IPS-20b (cell line): ENCODE measurements at regions not wholly inside any gene's neighbourhood (a gene's known extent, or its start where the extent isn't known, plus 50 kb on each side); places are given as distances from the start of the nearest gene placed in this dataset.

Experiments
- H3K27ac ChIP-seq: one replicate; pipeline ENCODE4 v1.5.1; 2013; ENCODE audit warnings: low read length
- H3K27me3 ChIP-seq: 2 replicates; pipeline ENCODE4 v1.6.1; 2013; ENCODE audit warnings: mild to moderate bottlenecking, low read length, inconsistent platforms; ENCODE audit not compliant: insufficient read depth
- H3K36me3 ChIP-seq: 2 replicates; pipeline ENCODE4 v1.6.1; 2013; ENCODE audit warnings: low read depth, mild to moderate bottlenecking, inconsistent platforms, low read length, moderate library complexity; ENCODE audit not compliant: insufficient read depth
- H3K4me1 ChIP-seq: 2 replicates; pipeline ENCODE4 v1.6.1; 2013; ENCODE audit warnings: mild to moderate bottlenecking, control low read depth, inconsistent platforms, low read length, moderate library complexity; ENCODE audit not compliant: insufficient read depth
- H3K4me3 ChIP-seq: 2 replicates; pipeline ENCODE4 v1.5.1; 2013; ENCODE audit warnings: mild to moderate bottlenecking, low read length, inconsistent platforms
- H3K9ac ChIP-seq: 2 replicates; pipeline ENCODE4 v1.6.1; 2013; ENCODE audit warnings: low read depth, mild to moderate bottlenecking, inconsistent platforms, low read length, moderate library complexity
- H3K9me3 ChIP-seq: 2 replicates; pipeline ENCODE4 v1.6.1; 2013; ENCODE audit warnings: mild to moderate bottlenecking, low read depth, low read length, inconsistent platforms; ENCODE audit not compliant: insufficient read depth

DNA sequence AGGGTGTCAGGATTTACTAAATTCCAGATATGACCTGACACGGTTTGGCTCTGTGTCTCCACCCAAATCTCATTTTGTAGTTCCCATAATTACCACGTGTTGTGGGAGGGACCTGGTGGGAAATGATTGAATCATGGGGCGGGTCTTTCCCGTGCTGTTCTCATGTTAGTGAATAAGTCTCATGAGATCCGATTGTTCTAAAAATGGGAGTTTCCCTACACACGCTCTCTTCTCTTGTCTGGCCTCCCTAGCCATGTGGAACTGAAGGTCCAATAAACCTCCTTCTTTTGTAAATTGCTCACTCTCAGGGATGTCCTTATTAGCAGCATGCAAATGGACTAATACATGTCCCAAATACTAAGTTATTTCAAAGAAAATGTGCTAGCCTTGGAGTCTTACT lies 121.1 kb downstream of the CENPW start:
- Histone ChIP-seq H3K4me1 (no peaks in the 10 kb centered on the region), H3K9me3 (no peaks in the 10 kb centered on the region), H3K27me3 (no peaks in the 10 kb centered on the region), H3K9ac (no peak overlapping the region), H3K4me3 (no peak overlapping the region), H3K27ac (no peak overlapping the region), H3K36me3 (no peaks in the 10 kb centered on the region)

DNA sequence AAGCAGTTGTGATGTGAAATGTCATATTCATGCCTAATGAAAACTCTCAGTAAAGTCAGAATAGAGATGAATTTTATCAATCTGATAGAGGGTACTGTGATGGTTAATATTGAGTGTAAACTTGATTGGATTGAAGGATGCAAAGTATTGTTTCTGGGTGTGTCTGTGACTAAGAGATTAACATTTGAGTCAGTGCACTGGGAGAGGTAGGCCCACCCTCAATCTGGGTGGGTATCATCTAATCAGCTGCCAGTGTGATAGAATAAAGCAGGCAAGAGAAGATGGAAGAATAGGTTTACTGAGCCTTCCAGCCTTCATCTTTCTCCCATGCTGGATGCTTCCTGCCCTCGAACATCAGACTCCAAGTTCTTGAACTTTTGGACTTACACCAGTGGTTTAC lies 124.3 kb downstream of the CENPW start:
- H3K4me3 ChIP-seq, result no peak overlapping the region
- H3K27ac ChIP-seq, result no peak overlapping the region
- H3K4me1 ChIP-seq, result no peaks in the 10 kb centered on the region
- no peaks in the 10 kb centered on the region for H3K36me3 ChIP-seq
- no peak overlapping the region for H3K9ac ChIP-seq
- H3K27me3 ChIP-seq, result no peaks in the 10 kb centered on the region
- no peaks in the 10 kb centered on the region for H3K9me3 ChIP-seq

DNA sequence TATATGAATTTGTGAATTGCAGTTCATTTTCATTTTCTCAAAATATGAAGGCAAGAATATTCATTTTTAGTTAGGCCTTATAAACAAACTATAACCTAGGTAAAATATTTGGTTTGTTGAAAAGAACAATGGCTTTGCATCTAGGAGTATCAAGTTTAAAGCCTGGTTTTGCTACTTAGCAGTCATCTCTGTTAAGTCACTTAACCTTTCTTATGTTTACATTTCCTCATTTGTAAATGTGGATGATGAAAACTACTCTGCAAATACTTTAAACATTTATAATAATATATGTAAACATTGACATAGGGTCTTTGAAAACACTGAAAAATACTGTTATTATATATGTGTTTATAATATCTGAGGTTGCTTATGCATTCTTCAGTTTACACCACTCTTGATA lies 135.5 kb downstream of the CENPW start:
- no peaks in the 10 kb centered on the region for H3K4me1 ChIP-seq
- H3K36me3 ChIP-seq, result no peaks in the 10 kb centered on the region
- H3K4me3 ChIP-seq, result no peak overlapping the region
- H3K27ac ChIP-seq, result no peak overlapping the region
- no peaks in the 10 kb centered on the region for H3K27me3 ChIP-seq
- H3K9ac ChIP-seq, result no peak overlapping the region
- H3K9me3 ChIP-seq, result no peaks in the 10 kb centered on the region

DNA sequence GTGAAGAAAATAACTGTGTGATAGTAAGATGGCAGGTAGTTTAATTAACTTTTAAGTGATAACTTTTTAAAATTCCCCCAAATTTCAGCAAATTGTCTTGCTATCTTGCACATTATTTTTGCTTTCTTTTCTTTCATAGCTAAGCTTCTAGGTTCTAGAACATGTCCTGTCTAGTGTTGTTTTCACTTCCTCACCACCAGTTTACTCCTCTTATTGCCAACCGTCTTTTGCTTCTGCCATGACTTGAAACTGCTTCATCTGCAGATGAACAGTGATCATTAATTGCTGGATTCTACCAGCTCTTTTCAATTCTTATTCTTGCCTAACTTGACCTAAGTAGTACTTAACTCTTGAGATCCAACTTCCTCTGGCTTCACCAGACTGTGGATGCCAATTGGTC lies 137.8 kb downstream of the CENPW start:
- Histone ChIP-seq H3K27ac (no peak overlapping the region), H3K4me3 (no peak overlapping the region), H3K36me3 (no peaks in the 10 kb centered on the region), H3K4me1 (no peaks in the 10 kb centered on the region), H3K9ac (no peak overlapping the region), H3K27me3 (no peaks in the 10 kb centered on the region), H3K9me3 (no peaks in the 10 kb centered on the region)

DNA sequence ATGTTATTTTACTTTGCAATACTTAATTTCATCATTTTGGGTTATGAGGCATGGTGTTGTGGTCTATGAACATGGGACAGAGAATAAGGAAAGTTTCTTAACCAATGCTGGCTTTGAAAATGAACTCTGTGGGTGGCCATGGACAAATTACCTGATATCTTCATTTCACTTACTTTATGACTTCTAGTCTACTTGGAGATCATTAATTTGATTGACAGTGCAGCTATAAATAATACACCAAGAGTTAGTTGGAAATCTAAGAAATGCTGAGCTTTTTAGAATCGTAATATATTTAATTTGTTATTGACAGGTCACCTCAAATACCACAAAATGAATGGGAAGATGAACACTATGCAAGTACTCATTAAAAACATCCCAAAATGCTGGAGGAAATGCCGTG lies 140.4 kb downstream of the CENPW start:
- no peaks in the 10 kb centered on the region for H3K27me3 ChIP-seq
- no peaks in the 10 kb centered on the region; the same call in 1 of the 2 replicates for H3K9me3 ChIP-seq
- H3K27ac ChIP-seq, result no peak overlapping the region
- no peak overlapping the region for H3K9ac ChIP-seq
- H3K4me1 ChIP-seq, result no peaks in the 10 kb centered on the region
- H3K36me3 ChIP-seq, result no peaks in the 10 kb centered on the region
- H3K4me3 ChIP-seq, result no peak overlapping the region

DNA sequence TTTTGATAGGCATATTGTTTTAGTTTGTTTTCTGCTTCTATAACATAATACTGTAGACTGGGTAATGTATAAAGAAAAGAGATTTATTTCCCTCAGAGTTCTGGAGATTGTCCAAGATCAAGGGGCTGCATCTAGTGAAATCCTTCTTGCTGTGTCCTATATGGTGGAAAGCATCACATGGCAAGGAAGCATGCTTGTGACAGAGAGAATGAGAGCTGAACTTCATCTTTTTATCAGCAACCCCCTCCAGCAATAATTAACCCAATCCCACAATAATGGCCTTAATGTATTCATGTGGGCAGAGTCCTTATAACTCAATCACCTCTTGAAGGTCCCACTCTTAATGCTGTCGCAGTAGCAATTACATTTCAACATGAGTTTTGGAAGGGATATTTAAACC lies 141.4 kb downstream of the CENPW start:
- H3K27ac ChIP-seq, result no peak overlapping the region
- no peaks in the 10 kb centered on the region for H3K36me3 ChIP-seq
- H3K27me3 ChIP-seq, result no peaks in the 10 kb centered on the region
- no peak overlapping the region for H3K9ac ChIP-seq
- H3K4me3 ChIP-seq, result no peak overlapping the region
- H3K4me1 ChIP-seq, result no peaks in the 10 kb centered on the region
- H3K9me3 ChIP-seq, result no peaks in the 10 kb centered on the region; the same call in 1 of the 2 replicates

DNA sequence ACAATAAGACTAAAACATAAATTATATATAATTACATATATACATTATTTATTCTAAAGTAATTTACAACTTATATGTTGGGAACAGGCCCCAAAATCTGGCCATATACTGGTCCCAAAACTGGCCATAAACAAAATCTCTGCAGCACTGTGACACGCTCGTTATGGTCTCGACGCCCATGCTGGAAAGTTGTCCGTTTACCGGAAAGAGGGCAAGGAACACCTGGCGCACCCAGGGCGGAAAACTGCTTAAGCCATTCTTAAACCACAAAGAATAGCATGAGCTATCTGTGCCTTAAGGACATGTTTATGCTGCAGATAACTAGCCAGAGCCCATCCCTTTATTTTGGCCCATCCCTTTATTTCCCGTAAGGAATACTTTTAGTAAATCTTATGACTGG lies 164.9 kb downstream of the CENPW start:
- H3K4me1 ChIP-seq, result no peaks in the 10 kb centered on the region
- H3K9ac ChIP-seq, result no peak overlapping the region
- H3K36me3 ChIP-seq, result no peaks in the 10 kb centered on the region
- H3K27ac ChIP-seq, result no peak overlapping the region
- H3K9me3 ChIP-seq, result peaks cover 4% of the 10 kb centered on the region; the same call in 1 of the 2 replicates
- no peaks in the 10 kb centered on the region for H3K27me3 ChIP-seq
- no peak overlapping the region for H3K4me3 ChIP-seq

DNA sequence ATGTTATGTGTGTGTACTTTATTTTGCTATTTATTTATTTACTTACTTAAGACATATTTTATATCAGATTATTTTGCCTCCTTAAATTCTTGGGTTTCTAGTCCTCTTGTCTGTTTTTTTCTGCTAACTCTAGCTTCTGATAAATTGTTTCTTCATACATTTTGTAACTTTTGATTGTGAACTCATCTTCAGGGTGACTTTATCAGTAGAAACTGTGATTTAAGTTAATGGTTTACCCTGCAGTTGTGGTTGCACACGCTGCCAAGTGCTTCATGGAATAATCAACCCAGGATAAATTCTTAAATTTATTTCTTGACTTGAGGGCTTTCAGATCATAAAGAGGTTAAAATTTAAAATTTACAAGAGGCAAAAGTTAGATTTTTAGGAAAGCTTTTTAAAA lies 173.3 kb downstream of the CENPW start:
- no peak overlapping the region for H3K4me3 ChIP-seq
- H3K27ac ChIP-seq, result no peak overlapping the region
- H3K9ac ChIP-seq, result no peak overlapping the region
- H3K36me3 ChIP-seq, result no peaks in the 10 kb centered on the region
- H3K4me1 ChIP-seq, result no peaks in the 10 kb centered on the region
- H3K9me3 ChIP-seq, result no peaks in the 10 kb centered on the region
- no peaks in the 10 kb centered on the region for H3K27me3 ChIP-seq

DNA sequence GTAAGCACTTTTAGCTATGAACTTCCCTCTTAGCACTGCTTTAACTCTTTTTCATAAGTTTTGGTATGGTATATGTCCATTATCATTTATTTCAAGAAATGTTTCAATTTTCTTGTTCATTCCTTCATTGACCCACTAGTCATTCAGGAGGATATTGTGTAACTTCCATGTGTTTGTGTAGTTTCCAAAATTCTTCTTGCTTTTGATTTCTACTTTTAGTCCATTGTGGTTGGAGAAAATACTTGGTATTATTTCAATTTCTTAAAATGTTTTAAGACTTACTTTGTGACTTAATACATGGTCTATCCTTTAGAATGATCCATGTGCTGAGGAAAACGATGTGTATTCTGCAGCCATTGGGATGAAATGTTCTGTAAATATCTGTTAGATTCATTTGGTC lies 176.5 kb downstream of the CENPW start:
- Histone ChIP-seq H3K9me3 (no peaks in the 10 kb centered on the region; the same call in 1 of the 2 replicates), H3K4me1 (no peaks in the 10 kb centered on the region), H3K9ac (no peak overlapping the region), H3K27me3 (no peaks in the 10 kb centered on the region), H3K4me3 (no peak overlapping the region), H3K27ac (no peak overlapping the region), H3K36me3 (no peaks in the 10 kb centered on the region)

DNA sequence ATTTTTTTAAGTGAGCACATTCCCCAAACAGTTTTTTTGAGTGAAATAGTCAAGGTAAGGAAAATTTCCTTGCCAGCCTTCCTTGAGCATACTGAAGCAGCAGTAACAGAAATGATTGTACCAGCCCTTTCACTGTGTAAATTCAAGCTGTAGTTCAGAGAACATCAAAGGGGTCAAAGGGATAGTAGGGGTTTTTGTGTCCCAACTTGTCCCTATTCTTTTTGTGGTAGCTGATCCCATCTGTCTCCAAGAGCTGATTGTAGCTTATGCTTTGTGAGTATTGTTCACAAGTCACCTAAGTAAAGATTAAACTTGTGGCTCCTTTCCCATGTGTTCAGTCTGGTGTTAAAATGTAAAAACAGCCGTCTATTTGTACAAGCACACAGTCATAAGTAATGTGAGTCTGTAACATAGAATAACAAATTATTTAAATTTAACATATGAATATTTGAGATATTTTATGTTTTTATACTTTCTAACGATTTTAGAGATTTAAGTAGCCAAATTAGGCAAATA lies 185.0 kb downstream of the CENPW start:
- no peak overlapping the region for H3K27ac ChIP-seq
- no peaks in the 10 kb centered on the region for H3K27me3 ChIP-seq
- H3K9me3 ChIP-seq, result no peaks in the 10 kb centered on the region
- H3K9ac ChIP-seq, result no peak overlapping the region
- H3K4me1 ChIP-seq, result no peaks in the 10 kb centered on the region; the same call in 1 of the 2 replicates
- H3K4me3 ChIP-seq, result no peak overlapping the region
- H3K36me3 ChIP-seq, result no peaks in the 10 kb centered on the region

DNA sequence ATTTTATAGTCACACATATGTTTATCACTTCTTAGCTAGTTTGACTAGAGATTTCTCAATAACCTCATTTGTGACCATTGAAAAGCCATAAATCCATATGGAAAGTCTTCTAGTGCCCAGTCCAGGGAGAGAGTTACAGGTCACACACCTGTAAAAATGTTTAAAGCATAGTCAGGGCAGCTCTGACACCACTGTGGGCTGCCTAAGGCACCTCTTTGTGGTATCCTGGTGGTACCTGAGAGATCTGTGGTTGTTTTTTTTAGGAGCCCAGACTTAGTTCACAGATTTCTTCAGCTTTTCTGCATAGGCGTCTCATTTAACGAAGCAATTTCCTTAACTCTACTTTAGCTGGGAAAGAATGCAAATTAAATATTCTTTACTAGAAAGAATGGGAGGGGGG lies 186.6 kb downstream of the CENPW start:
- H3K9ac ChIP-seq, result no peak overlapping the region
- H3K9me3 ChIP-seq, result no peaks in the 10 kb centered on the region
- no peaks in the 10 kb centered on the region for H3K27me3 ChIP-seq
- H3K36me3 ChIP-seq, result no peaks in the 10 kb centered on the region
- no peak overlapping the region for H3K4me3 ChIP-seq
- H3K4me1 ChIP-seq, result no peaks in the 10 kb centered on the region; the same call in 1 of the 2 replicates
- H3K27ac ChIP-seq, result no peak overlapping the region

DNA sequence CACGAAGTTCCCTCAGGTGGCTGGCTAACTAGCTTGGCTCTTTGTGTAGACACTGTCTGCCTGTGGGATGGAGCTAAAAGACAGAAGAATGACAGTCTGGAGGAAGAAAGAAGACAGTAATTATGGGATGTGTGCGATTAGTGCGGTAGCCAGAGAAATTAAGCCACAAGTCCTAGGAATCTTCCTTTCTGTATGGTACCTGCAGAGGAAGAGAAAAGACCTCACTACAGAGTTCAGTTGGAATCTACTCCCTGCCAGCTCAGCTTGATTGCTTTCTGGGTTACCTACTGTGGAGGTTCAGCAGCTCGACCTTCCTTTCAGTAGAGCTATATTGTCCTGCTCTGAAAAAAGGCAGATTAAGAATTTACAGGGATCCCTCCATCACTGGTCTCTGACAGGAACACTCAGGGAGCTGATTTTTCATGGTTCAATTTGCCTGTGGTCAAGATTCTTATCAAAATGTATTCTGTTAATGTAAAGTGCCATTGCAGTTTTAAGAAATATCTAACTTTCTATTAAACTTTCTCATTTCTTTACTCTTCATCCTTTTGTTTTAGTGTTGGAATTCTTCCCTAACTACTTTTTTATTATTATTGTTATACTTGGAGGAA lies 187.2 kb downstream of the CENPW start:
- no peaks in the 10 kb centered on the region for H3K9me3 ChIP-seq
- H3K27me3 ChIP-seq, result no peaks in the 10 kb centered on the region
- H3K36me3 ChIP-seq, result no peaks in the 10 kb centered on the region
- H3K27ac ChIP-seq, result no peak overlapping the region
- H3K4me3 ChIP-seq, result no peak overlapping the region
- no peak overlapping the region for H3K9ac ChIP-seq
- H3K4me1 ChIP-seq, result peaks cover 4% of the 10 kb centered on the region; the same call in 1 of the 2 replicates
